ENCODE measurements at regions not wholly inside any gene's neighbourhood (a gene's known extent, or its start where the extent isn't known, plus 50 kb on each side); places are given as distances from the start of the nearest gene placed in this dataset.

GRCh38 chr3:144307951-144308350 is 336.3 kb downstream of the DIPK2A start:
- 90% methylated on average over 2 of the region's 3 CpGs for WGBS
- H3K79me1 ChIP-seq (replicated peaks; ENCODE audit: low read length, poor library complexity, severe bottlenecking) = no peaks in the 10 kb centered on the region
- H2AK5ac ChIP-seq (ENCODE audit: low read length, severe bottlenecking) = no peak overlapping the region
- no peak overlapping the region for H2BK15ac ChIP-seq (ENCODE audit: low read depth, poor library complexity, severe bottlenecking)
- no peak overlapping the region for H3K27ac ChIP-seq (ENCODE audit: low read length, poor library complexity, severe bottlenecking)
- no peak overlapping the region for H2BK12ac ChIP-seq (ENCODE audit: low read length in 2 of 2)
- no peak overlapping the region for H2BK5ac ChIP-seq (ENCODE audit: low read depth, low read length, poor library complexity, severe bottlenecking)
- no peak overlapping the region for H3K23ac ChIP-seq (ENCODE audit: low read length in 2 of 2)
- no peaks in the 10 kb centered on the region for H3K27me3 ChIP-seq (ENCODE audit: control insufficient read depth in 1 of 2, insufficient read depth in 1 of 2, low read length in 2 of 2)
- H2BK120ac ChIP-seq (ENCODE audit: low read depth, low read length) = no peak overlapping the region
- H3K4me1 ChIP-seq (ENCODE audit: control insufficient read depth, insufficient read depth, low read depth, low read length) = no peaks in the 10 kb centered on the region
- no peak overlapping the region for H4K8ac ChIP-seq (ENCODE audit: low read length)
- H3K9ac ChIP-seq (ENCODE audit: low read length) = no peak overlapping the region
- H3K4ac ChIP-seq (ENCODE audit: low read depth in 1 of 2, low read length in 2 of 2) = no peak overlapping the region
- H2AFZ ChIP-seq (ENCODE audit: low read depth, low read length) = no peak overlapping the region
- H4K91ac ChIP-seq (ENCODE audit: low read length) = no peak overlapping the region
- no peak overlapping the region for H3K4me2 ChIP-seq (ENCODE audit: low read length, poor library complexity, severe bottlenecking)
- DNase-seq = no peak
- peaks cover 10% of the 10 kb centered on the region for H3K9me3 ChIP-seq (ENCODE audit: control insufficient read depth, low read length)
- no peak overlapping the region for H3K18ac ChIP-seq (ENCODE audit: low read depth in 1 of 2, low read length in 2 of 2)
- no peaks in the 10 kb centered on the region for H3K36me3 ChIP-seq (ENCODE audit: control insufficient read depth in 1 of 2, insufficient read depth in 2 of 2, low read depth in 1 of 2, low read length in 2 of 2)
- H3K14ac ChIP-seq (ENCODE audit: low read length in 2 of 2) = no peak overlapping the region
- no peak overlapping the region for H3K4me3 ChIP-seq (ENCODE audit: insufficient read depth in 1 of 2, low read depth in 1 of 2, low read length in 2 of 2)

- Histone ChIP-seq H2BK120ac (ENCODE audit: low read depth, low read length) (no peak overlapping the region), H4K8ac (ENCODE audit: low read length) (no peak overlapping the region), H3K36me3 (ENCODE audit: control insufficient read depth in 1 of 2, insufficient read depth in 2 of 2, low read depth in 1 of 2, low read length in 2 of 2) (no peaks in the 10 kb centered on the region), H3K4me3 (ENCODE audit: insufficient read depth in 1 of 2, low read depth in 1 of 2, low read length in 2 of 2) (no peak overlapping the region), H4K91ac (ENCODE audit: low read length) (no peak overlapping the region), H2BK5ac (ENCODE audit: low read depth, low read length, poor library complexity, severe bottlenecking) (no peak overlapping the region), H3K4me2 (ENCODE audit: low read length, poor library complexity, severe bottlenecking) (no peak overlapping the region), H3K9me3 (ENCODE audit: control insufficient read depth, low read length) (peaks cover 10% of the 10 kb centered on the region), H3K4ac (ENCODE audit: low read depth in 1 of 2, low read length in 2 of 2) (no peak overlapping the region), H3K23ac (ENCODE audit: low read length in 2 of 2) (no peak overlapping the region), H3K27ac (ENCODE audit: low read length, poor library complexity, severe bottlenecking) (no peak overlapping the region), H3K14ac (ENCODE audit: low read length in 2 of 2) (no peak overlapping the region), H2BK15ac (ENCODE audit: low read depth, poor library complexity, severe bottlenecking) (no peak overlapping the region), H2BK12ac (ENCODE audit: low read length in 2 of 2) (no peak overlapping the region), H2AFZ (ENCODE audit: low read depth, low read length) (no peak overlapping the region), H3K79me1 (replicated peaks; ENCODE audit: low read length, poor library complexity, severe bottlenecking) (no peaks in the 10 kb centered on the region), H3K9ac (ENCODE audit: low read length) (no peak overlapping the region), H3K18ac (ENCODE audit: low read depth in 1 of 2, low read length in 2 of 2) (no peak overlapping the region), H2AK5ac (ENCODE audit: low read length, severe bottlenecking) (no peak overlapping the region), H3K4me1 (ENCODE audit: control insufficient read depth, insufficient read depth, low read depth, low read length) (no peaks in the 10 kb centered on the region), H3K27me3 (ENCODE audit: control insufficient read depth in 1 of 2, insufficient read depth in 1 of 2, low read length in 2 of 2) (no peaks in the 10 kb centered on the region)
- WGBS = 96% methylated on average over 3 of the region's 3 CpGs
- no peak for DNase-seq
Measured at GRCh38 chr3:144308396-144308795, 336.8 kb downstream of the DIPK2A start.

GRCh38 chr3:144312702-144313101 is 341.1 kb downstream of the DIPK2A start:
- Histone ChIP-seq H3K23ac (ENCODE audit: low read length in 2 of 2) (no peak overlapping the region), H3K9me3 (ENCODE audit: control insufficient read depth, low read length) (peaks cover 3% of the 10 kb centered on the region), H3K4me3 (ENCODE audit: insufficient read depth in 1 of 2, low read depth in 1 of 2, low read length in 2 of 2) (no peak overlapping the region), H3K14ac (ENCODE audit: low read length in 2 of 2) (no peak overlapping the region), H4K91ac (ENCODE audit: low read length) (no peak overlapping the region), H3K4me2 (ENCODE audit: low read length, poor library complexity, severe bottlenecking) (no peak overlapping the region), H3K18ac (ENCODE audit: low read depth in 1 of 2, low read length in 2 of 2) (no peak overlapping the region), H3K4ac (ENCODE audit: low read depth in 1 of 2, low read length in 2 of 2) (no peak overlapping the region), H3K79me1 (replicated peaks; ENCODE audit: low read length, poor library complexity, severe bottlenecking) (no peaks in the 10 kb centered on the region), H2BK12ac (ENCODE audit: low read length in 2 of 2) (no peak overlapping the region), H2AK5ac (ENCODE audit: low read length, severe bottlenecking) (no peak overlapping the region), H2BK120ac (ENCODE audit: low read depth, low read length) (no peak overlapping the region), H2BK15ac (ENCODE audit: low read depth, poor library complexity, severe bottlenecking) (no peak overlapping the region), H3K27ac (ENCODE audit: low read length, poor library complexity, severe bottlenecking) (no peak overlapping the region), H3K9ac (ENCODE audit: low read length) (no peak overlapping the region), H3K36me3 (ENCODE audit: control insufficient read depth in 1 of 2, insufficient read depth in 2 of 2, low read depth in 1 of 2, low read length in 2 of 2) (no peaks in the 10 kb centered on the region), H3K4me1 (ENCODE audit: control insufficient read depth, insufficient read depth, low read depth, low read length) (no peaks in the 10 kb centered on the region), H3K27me3 (ENCODE audit: control insufficient read depth in 1 of 2, insufficient read depth in 1 of 2, low read length in 2 of 2) (no peaks in the 10 kb centered on the region), H2AFZ (ENCODE audit: low read depth, low read length) (no peak overlapping the region), H4K8ac (ENCODE audit: low read length) (no peak overlapping the region), H2BK5ac (ENCODE audit: low read depth, low read length, poor library complexity, severe bottlenecking) (no peak overlapping the region)
- no peak for DNase-seq
- no CpG with 5 or more reads among the region's 3 CpGs for WGBS

- no peak overlapping the region for H2BK120ac ChIP-seq (ENCODE audit: low read depth, low read length)
- H3K14ac ChIP-seq (ENCODE audit: low read length in 2 of 2) = no peak overlapping the region
- H2AK5ac ChIP-seq (ENCODE audit: low read length, severe bottlenecking) = no peak overlapping the region
- H3K18ac ChIP-seq (ENCODE audit: low read depth in 1 of 2, low read length in 2 of 2) = no peak overlapping the region
- H3K4ac ChIP-seq (ENCODE audit: low read depth in 1 of 2, low read length in 2 of 2) = no peak overlapping the region
- no peak overlapping the region for H3K23ac ChIP-seq (ENCODE audit: low read length in 2 of 2)
- H3K9ac ChIP-seq (ENCODE audit: low read length) = no peak overlapping the region
- H3K27ac ChIP-seq (ENCODE audit: low read length, poor library complexity, severe bottlenecking) = no peak overlapping the region
- no peak overlapping the region for H2BK12ac ChIP-seq (ENCODE audit: low read length in 2 of 2)
- H3K79me1 ChIP-seq (replicated peaks; ENCODE audit: low read length, poor library complexity, severe bottlenecking) = no peaks in the 10 kb centered on the region
- no peak for DNase-seq
- no peak overlapping the region for H4K8ac ChIP-seq (ENCODE audit: low read length)
- no peak overlapping the region for H3K4me2 ChIP-seq (ENCODE audit: low read length, poor library complexity, severe bottlenecking)
- H3K27me3 ChIP-seq (ENCODE audit: control insufficient read depth in 1 of 2, insufficient read depth in 1 of 2, low read length in 2 of 2) = no peaks in the 10 kb centered on the region
- WGBS = 95% methylated on average over 3 of the region's 3 CpGs
- peaks cover 3% of the 10 kb centered on the region for H3K9me3 ChIP-seq (ENCODE audit: control insufficient read depth, low read length)
- no peaks in the 10 kb centered on the region for H3K36me3 ChIP-seq (ENCODE audit: control insufficient read depth in 1 of 2, insufficient read depth in 2 of 2, low read depth in 1 of 2, low read length in 2 of 2)
- H2AFZ ChIP-seq (ENCODE audit: low read depth, low read length) = no peak overlapping the region
- H2BK15ac ChIP-seq (ENCODE audit: low read depth, poor library complexity, severe bottlenecking) = no peak overlapping the region
- H4K91ac ChIP-seq (ENCODE audit: low read length) = no peak overlapping the region
- H2BK5ac ChIP-seq (ENCODE audit: low read depth, low read length, poor library complexity, severe bottlenecking) = no peak overlapping the region
- no peaks in the 10 kb centered on the region for H3K4me1 ChIP-seq (ENCODE audit: control insufficient read depth, insufficient read depth, low read depth, low read length)
- no peak overlapping the region for H3K4me3 ChIP-seq (ENCODE audit: insufficient read depth in 1 of 2, low read depth in 1 of 2, low read length in 2 of 2)
Measured at GRCh38 chr3:144314946-144315345, 343.3 kb downstream of the DIPK2A start.
